ENCODE measurements at regions not wholly inside any gene's neighbourhood (a gene's known extent, or its start where the extent isn't known, plus 50 kb on each side); places are given as distances from the start of the nearest gene placed in this dataset.

DNA sequence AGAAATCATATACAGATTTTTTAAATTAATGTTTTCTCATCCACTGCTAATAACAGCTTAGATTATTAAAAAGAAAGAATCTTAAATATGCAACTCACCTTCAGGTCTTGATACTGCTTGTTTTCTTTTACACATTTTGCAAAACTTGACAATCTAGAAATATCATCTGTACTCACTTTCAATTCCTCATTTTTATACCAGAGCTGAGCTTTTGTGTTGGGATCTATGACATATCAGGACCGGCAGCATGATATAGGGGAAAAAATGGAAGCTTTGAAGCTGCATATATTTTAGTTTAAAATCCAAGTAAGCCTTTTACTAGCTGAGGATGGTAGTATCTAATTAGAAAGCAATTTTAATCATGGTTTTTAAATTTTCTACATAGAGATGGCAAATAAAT is 75.7 kb upstream of the SMARCA2 start:
- TF ChIP-seq, protein P1, sequence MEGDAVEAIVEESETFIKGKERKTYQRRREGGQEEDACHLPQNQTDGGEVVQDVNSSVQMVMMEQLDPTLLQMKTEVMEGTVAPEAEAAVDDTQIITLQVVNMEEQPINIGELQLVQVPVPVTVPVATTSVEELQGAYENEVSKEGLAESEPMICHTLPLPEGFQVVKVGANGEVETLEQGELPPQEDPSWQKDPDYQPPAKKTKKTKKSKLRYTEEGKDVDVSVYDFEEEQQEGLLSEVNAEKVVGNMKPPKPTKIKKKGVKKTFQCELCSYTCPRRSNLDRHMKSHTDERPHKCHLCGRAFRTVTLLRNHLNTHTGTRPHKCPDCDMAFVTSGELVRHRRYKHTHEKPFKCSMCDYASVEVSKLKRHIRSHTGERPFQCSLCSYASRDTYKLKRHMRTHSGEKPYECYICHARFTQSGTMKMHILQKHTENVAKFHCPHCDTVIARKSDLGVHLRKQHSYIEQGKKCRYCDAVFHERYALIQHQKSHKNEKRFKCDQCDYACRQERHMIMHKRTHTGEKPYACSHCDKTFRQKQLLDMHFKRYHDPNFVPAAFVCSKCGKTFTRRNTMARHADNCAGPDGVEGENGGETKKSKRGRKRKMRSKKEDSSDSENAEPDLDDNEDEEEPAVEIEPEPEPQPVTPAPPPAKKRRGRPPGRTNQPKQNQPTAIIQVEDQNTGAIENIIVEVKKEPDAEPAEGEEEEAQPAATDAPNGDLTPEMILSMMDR (IDR thresholded peaks at IDR 0.05; ENCODE audit: low read depth, low read length) = no peak
- no peak for TF ChIP-seq POLR2A (IDR thresholded peaks at IDR 0.05; ENCODE audit: extremely low read depth, insufficient read length)

Measured in NB4 (cell line).